IMR-90 (cell line): ENCODE measurements at regions not wholly inside any gene's neighbourhood (a gene's known extent, or its start where the extent isn't known, plus 50 kb on each side); places are given as distances from the start of the nearest gene placed in this dataset.
"Not testable (repeated sequence)": the region's sequence is repeated elsewhere in the genome, so short reads cannot be mapped to it uniquely, and the experiment has no call there.

ENCODE experiments used
- CEBPB ChIP-seq: IDR thresholded peaks from 2 replicates; pipeline ENCODE4 v1.6.1; 2012; ENCODE audit warnings: low read depth, low read length, improper control_type of control experiment
- FOS ChIP-seq: fragments of 150-350 bp; IDR thresholded peaks from 2 replicates; pipeline ENCODE4 v1.6.1; 2016; ENCODE audit warnings: low read depth, low read length
- MXI1 ChIP-seq: IDR thresholded peaks from 2 replicates; pipeline ENCODE4 v1.6.1; 2012; ENCODE audit warnings: low read depth, mild to moderate bottlenecking, low read length, moderate library complexity, borderline replicate concordance
- POLR2A ChIP-seq: IDR thresholded peaks from 2 replicates; pipeline ENCODE4 v1.6.1; 2012; ENCODE audit warnings: mild to moderate bottlenecking, low read depth, low read length
- RAD21 ChIP-seq: IDR thresholded peaks from 2 replicates; pipeline ENCODE4 v1.6.1; 2012; ENCODE audit warnings: low read length, improper control_type of control experiment
- RFX5 ChIP-seq: IDR thresholded peaks from 2 replicates; pipeline ENCODE4 v1.8.0; 2012; ENCODE audit warnings: low read depth, mild to moderate bottlenecking, low read length, moderate library complexity
- SMC3 ChIP-seq: fragments of 150-350 bp; IDR thresholded peaks from 2 replicates; pipeline ENCODE4 v1.6.1; 2016; ENCODE audit warnings: low read depth, mild to moderate bottlenecking, antibody characterized with exemption, low read length, moderate library complexity
- TF ChIP-seq, protein P1 (sequence below): conservative IDR thresholded peaks from 2 replicates; pipeline ENCODE4 v1.5.1; 2012; ENCODE audit warnings: mild to moderate bottlenecking, low read depth, low read length, improper control_type of control experiment

DNA sequence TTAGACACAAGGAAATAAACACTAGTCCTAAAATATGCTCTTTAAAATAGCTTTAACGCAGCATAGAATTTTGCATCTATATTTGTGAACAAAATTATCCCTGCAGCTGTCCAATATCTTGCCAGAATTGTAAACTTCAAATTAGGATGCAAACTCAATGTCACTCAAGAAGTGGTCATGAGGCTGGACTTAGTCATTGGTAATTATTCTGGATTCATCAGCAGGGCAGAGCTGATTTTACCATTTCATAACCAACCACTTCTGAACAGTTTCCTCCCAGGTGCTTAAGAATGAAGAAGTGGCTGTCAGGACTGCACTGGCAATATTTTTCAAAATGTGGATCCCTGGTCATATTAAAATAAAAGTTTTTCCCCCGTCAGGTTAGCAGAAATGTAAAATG is 219.5 kb downstream of the SPATA31A6 start:
- not testable (repeated sequence) for TF ChIP-seq RFX5, CEBPB, POLR2A, FOS, MXI1, RAD21, SMC3
- TF ChIP-seq, protein P1, sequence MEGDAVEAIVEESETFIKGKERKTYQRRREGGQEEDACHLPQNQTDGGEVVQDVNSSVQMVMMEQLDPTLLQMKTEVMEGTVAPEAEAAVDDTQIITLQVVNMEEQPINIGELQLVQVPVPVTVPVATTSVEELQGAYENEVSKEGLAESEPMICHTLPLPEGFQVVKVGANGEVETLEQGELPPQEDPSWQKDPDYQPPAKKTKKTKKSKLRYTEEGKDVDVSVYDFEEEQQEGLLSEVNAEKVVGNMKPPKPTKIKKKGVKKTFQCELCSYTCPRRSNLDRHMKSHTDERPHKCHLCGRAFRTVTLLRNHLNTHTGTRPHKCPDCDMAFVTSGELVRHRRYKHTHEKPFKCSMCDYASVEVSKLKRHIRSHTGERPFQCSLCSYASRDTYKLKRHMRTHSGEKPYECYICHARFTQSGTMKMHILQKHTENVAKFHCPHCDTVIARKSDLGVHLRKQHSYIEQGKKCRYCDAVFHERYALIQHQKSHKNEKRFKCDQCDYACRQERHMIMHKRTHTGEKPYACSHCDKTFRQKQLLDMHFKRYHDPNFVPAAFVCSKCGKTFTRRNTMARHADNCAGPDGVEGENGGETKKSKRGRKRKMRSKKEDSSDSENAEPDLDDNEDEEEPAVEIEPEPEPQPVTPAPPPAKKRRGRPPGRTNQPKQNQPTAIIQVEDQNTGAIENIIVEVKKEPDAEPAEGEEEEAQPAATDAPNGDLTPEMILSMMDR, result not testable (repeated sequence)
